Limb (tissue), 2 donors: ENCODE measurements at regions not wholly inside any gene's neighbourhood (a gene's known extent, or its start where the extent isn't known, plus 50 kb on each side); places are given as distances from the start of the nearest gene placed in this dataset.
"Not testable (repeated sequence)": the region's sequence is repeated elsewhere in the genome, so short reads cannot be mapped to it uniquely, and the experiment has no call there.

Experiments
- DNase-seq, 2 donors: peaks; one replicate each; pipeline ENCODE4 v3.0.0-alpha.2; 2016; ENCODE audit errors: extremely low spot score in 2 of 2

DNA sequence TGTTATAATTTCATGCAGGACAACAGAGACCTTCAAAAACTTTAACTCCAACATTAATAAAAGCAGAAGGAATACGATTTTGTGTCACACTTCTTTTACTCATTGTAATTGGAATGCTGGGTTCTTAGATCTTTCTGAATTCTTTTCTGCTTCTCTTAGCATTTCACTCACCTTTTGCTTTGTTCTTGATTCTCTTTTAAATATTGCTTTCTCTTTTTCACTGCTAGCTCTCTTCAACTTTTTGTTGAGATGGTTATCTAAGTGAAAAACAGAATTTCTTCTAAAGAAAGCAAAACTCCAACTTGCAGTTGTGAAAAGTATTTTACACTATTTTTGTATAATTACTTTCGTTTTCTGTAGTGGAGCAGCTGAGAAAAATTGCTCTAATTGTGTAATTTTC, 212.6 kb upstream of the KIF2A start:
- no peak for DNase-seq

DNA sequence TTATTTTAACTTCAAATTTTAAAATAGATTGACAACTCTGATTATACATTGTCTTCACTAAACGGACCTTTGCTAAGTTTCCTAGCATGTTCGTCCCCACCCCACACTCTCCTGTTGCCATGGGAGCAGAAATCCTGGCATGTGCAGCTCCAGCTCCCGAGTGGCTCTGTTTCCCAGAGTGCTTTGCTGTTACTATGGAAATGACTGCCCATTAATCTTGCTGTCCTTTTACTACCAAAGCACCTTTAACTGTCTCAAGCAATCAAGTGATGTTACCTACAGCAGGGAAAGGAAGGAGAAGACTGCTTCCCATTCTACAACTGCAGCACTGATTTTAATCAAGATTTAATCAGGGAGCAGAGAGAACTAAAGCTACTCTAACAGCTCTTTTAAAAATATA, 212.0 kb upstream of the KIF2A start:
- DNase-seq: peak in 1 of 2 donors; percentile 57

DNA sequence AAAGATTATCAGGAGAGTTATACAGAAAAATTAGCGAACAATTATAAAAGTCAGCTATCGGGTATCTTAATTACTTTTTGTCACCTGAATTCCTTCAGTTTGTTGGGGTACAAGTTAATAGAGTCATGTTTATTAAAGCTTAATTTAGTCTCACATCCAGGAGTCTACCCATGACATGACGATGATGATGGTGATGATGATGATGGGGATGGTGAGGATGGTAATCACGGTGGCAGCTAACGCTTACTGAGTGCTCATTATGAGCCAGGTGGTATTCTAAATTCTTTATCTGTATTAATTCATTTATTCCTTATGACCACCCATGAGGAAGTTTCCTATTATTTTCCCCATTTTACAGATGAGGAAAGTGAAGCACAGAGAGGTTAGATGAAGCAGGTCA, 208.6 kb upstream of the KIF2A start:
- no peak for DNase-seq

DNA sequence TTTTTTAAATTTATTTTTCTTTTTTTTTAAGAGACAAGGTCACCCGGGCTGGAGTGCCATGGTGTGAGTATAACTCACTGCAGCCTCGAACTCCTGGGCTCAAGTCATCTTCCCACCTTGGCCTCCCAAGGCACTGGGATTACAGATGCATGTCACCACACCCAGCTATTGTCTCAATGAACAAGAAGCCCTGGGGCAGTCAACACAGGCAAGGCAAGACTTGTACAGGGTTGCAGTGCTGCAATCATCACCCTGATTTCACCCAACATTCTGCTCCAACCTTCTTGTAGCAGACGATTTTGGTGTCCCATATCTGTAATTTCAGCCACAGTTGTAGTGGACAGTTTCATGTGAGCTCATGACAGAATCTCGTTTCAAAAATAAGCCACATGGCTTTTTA, 205.8 kb upstream of the KIF2A start:
- DNase-seq: no peak

DNA sequence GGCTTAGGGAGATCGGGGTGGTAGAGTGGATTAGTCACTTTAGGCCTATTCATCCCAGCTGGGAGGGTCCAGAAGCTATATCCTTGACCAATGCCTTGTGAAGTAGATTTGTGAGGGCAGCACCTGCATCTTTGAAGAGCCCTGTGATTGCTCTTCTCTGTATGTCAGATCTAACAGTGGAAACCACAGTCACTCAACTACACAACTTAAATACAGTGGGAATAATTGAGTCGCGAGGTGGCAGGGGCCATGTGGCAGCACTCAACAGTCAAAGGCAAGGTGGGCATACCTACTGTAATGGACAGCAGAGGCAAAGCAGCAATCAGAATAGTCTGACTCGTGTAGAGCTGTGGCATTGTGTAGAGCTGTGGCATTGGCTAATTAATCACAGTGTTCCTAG, 202.1 kb upstream of the KIF2A start:
- not testable (repeated sequence) for DNase-seq

DNA sequence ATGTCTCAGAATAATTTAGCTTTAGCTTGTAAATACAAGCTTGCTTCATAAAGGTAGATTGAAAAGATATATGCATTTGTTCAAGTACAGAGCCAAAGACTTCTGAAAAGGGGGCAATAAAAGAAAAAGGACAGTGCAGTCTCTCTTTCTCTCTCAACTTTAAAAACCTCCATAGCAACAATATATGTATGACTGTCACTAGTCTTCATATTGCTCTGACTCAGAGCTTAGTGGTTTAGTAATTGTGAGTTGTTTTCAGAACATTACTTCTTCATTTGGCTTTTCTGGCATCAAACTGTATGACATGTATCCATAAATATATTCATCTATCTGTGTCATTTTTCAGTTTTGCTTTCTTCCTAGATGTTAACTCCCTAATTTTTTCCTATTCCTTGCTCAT, 194.6 kb upstream of the KIF2A start:
- DNase-seq: no peak

DNA sequence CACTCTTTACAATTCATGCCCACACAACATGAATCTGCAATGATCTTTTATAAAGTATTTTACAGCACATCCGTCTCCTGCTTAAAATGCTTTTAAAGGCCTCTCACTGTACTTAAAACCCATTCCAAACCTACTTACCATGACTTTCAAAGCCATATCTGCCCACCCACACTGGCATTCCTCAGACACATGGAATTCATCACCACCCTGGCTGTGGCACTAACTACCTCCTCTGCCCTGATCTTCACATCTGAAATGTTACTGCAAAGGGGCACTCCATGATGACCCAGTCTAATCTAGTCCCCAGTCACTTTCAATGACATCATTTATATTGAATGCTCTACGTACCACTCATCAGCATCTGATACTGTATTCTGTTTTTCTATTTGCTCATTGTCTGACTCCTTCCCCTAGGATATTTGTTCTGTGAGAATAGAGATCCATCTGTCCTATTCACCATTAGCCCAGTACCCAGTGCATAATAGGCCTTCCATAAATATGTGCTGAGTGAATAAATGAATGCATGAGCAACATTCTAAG, 193.2 kb upstream of the KIF2A start:
- no peak for DNase-seq

DNA sequence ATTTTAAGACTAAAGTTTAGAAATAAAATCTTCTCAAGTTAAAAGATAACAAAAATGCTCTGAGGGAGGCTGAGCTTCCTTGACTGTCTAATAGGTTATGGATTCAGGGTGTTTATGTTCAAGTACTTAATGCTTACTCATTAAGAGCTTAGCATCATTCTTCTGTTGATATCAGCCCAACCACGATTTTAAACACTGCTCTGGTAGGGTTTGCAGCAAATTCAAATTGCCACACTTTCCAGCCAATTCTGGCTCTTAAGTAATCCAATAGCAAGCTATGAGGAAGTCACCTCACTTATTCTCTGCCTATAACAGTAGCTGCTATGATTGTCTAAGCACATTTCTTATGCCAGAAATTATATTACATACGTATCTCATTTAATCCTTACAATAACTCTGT, 191.0 kb upstream of the KIF2A start:
- DNase-seq: no peak

DNA sequence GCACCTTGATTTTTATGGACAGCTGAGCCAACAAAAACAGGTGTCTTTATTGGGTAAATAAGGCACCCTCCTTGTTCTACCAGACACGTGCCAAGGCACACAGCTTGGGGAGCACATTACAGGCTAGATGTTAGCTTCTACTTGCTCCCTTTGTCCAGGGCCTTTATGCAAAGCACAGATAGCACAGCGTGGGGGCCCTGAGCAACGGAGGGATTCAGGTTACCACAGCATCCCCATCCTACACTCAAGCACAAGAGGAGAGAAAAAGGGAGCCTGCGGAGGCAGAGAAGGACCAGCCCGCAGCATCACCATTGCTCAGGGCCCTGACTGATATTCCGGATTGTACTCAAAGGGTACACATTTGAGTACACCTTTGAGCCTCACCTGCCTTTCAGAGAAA, 181.7 kb upstream of the KIF2A start:
- no peak for DNase-seq

DNA sequence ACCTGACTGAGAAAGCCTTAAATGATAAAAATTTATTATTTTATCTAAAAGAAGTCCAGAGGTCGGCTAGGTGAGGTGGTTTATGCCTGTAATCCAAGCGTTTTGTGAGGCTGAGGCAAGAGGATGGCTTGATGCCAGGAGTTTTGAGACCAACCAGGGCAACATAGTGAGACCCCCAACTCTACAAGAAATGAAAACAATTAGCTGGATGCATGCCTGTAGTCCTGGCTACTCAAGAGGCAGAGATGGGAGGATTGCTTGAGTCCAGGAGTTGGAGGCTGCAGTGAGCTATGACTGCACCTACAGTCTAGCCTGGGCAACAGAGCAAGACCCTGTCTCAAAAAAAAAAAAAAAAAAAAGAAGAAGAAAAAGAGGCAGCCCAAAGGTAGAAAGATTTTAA, 179.9 kb upstream of the KIF2A start:
- DNase-seq: no peak

DNA sequence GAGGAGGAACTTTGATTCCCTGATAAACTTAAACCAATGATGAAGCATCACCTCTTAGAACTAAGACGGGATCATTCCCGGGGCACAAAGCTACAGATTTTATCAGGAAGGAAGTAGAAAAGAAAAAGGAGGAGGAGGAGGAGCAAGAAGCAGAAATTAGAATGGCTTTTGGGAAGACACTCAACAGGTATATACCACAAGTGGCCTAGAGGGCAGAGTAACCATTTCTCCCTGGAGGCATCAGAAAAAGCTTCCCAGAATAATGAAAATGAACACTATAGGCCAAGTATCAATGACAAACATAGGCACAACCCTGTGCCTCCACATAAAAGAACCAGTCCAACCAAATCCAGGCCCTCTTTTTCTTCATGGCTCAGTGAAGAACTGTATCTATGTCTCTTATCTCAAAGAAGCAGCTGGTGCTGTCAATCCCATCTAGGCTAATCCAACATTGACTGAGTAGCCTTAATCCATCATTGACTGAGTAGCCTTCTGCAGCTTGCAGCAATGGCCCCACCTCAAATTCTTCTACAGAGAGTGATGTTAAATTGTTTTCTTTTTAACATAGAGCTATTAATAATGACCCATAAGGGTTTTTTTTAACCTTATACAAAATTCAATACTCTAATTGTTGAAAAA, 178.8 kb upstream of the KIF2A start:
- DNase-seq: no peak

DNA sequence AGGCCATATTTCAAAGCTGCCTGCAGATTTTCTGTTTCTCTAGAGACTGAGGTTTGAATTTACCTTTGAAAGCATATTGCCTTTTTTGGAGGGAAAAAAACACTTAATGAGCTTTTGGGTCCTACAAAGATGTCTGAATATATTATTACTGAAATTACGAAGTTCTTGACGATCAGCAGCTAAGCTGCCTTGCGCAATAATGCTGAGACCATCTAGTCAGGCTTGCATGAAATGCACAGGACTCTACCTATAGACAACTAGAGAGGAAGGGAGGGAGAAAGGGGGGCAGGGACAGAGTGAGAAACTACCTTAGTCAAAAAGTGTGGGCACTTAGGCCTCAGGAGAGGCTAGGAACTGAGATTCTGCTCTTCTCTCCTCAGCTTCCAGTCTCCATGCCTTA, 175.9 kb upstream of the KIF2A start:
- DNase-seq: no peak

DNA sequence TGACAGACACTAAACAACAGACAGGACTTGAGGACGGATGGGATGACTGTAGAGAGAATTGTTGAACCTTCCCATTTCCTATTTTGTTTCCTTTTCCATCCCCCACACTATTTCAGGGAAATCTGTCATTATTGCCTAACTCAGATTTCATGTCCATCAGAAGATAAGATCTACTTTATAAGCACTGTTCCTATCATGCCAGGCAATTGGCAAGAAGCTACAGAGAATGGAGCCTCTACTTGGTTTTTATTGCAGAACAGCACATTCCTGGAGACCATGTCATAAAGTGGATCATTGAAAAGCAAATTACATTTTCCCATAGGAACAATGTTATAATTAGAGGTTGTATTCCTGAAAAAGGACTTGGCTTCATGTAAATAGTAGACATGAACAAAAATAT, 173.7 kb upstream of the KIF2A start:
- no peak for DNase-seq

DNA sequence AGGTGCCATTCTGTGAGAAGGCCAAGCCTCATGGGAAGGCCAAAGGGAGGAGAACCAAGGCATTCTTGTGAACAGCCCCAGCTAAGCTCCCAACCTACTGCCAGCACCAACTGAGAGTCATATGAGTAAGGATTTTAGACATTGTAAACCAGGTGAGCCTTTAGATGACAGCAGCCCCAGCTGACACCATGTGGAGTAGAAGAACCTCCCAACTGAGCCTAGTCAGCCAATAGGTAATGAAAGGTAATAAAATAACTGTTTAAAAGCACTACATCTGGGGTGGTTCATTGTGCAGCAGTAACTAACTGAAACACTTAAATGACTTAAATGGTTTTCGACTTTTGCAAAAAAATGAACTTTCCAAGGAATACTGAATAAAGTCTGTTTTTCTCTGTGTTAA, 172.6 kb upstream of the KIF2A start:
- no peak for DNase-seq

DNA sequence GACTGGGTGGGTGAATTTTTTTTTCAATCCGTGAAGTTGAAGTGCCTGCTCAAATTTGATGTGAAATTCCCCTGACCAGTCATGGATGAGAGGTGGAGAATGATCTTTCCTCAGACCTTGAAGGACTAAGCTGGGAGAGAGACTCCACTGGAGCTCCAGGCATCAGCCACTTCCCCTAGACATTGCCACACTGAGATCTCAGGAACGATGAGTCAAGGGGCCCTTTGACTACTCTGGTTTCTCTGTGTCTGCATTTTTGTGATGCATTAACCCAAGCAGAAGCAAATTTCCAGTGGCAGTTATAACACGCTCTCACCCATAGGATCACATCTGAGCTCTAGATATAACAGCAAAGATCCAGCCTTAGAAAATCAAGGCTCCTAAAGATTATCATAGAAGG, 171.2 kb upstream of the KIF2A start:
- DNase-seq: no peak

DNA sequence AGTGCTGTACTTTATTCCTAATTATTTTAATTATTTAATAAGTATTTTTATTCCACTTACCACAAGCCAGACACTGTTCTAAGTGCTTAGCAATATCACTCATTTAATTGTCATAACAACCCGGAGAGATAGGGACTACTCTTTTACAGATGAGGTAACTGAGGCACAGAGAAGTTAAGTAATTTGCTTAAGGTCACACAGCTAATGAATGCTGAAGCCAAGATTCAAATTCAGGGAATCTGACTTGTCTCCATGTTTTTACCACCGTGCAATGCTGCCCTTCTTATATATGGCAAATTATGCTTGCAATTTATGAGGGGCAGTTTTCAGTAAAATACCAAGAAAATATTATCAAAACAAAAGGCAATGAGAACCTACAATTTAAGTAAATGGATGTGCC, 168.4 kb upstream of the KIF2A start:
- no peak for DNase-seq

DNA sequence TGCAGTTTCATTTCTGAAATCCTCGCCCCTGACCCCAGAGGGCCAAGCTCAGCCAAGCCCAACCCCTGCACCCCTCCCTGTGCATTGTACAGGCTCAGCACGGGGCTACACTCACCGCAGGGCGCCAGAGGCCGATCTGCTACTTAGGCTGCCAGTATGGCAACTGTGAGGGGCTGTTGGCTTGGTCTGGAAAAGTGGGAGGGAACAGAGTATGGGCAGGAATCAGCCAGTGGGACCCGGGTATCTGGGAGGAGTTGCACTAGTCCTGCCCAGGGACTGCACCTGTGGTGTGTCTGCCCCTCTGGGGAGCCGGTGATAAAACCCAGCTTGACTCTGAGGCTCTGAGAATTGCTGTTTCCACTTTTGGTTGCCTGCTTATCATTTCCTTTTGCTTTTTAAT, 167.4 kb upstream of the KIF2A start:
- no peak for DNase-seq

DNA sequence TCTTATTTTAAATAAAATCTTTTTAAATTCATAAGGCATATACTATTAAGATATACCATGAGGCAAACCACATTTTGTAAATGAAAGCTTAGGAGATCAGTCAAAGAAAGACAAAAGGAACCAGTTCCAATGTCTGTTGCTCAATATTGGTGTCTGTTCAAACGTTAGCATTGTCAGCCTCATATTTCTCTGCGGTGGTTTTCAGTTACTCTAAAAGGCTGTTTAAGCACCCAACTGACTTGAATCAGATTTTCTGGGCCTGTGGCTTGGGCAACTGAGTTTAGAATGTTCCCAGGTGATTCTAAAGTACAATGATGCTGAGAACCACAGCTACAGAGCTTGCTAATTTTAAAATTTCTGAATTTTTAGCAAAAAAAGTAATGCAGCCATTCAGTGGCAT, 166.3 kb upstream of the KIF2A start:
- no peak for DNase-seq

DNA sequence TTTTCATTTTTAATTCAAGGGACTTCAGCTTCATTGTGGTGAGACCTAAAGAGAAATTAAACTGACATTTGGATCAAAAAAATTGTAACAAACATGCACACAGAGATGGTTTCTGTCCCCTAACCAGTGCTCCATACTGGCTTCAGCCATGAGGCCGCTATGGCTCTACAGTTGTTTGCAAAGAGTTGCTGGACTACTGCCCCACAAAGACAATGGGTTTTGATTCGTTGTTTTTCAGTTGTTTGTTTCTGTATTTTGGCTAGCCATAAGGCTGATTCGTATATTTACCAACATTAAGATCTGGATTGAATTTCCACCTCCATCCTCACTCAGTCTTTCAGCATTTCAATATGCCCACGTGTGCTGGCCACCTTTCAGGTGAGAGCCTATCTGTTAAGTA, 163.7 kb upstream of the KIF2A start:
- DNase-seq: no peak

DNA sequence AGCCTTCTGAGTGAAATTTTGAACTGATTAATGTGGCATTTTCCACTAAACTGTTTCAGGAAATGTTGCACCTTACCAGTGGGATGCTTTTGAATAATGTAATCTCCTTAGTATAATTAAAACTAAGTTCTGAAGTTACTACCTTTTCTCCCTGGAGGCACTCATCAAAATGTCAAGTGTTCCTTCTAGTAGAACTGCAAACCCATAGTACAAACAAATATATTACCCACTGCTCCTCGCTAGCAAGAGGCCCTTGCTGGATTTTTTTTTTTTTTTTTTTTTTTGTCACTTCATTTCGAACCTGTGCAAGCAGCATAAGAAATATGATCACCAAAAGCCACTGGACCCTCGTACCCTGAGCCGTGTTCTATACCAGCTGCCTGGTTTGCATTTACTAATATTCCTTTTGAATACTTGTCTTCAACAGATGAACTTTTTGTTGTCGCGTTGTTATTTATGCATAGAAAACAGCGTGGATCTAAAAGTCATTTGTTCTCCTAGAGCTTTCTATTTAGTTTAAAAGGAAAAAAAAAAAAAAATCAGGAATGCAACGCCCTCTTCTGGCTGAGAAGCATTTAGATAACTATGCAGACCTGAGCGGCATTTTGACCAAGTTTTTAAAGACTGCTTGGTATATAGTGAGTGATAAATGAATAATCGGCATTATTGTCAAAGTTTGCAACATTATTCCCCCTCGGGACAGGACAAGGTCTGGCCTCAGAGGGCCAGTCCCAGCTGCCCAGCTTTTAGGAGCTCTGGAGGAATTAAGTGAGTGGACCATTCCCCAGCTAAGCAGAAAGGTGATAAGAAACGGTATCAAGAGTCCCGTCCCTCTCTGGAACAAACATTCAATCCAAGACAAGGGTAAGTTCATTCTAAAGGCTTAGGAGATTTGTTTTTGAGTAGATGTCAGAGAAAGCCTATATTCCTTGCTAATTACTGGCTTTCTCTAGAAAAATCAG, 162.5 kb upstream of the KIF2A start:
- DNase-seq: peak in 1 of 2 donors; percentile 12

DNA sequence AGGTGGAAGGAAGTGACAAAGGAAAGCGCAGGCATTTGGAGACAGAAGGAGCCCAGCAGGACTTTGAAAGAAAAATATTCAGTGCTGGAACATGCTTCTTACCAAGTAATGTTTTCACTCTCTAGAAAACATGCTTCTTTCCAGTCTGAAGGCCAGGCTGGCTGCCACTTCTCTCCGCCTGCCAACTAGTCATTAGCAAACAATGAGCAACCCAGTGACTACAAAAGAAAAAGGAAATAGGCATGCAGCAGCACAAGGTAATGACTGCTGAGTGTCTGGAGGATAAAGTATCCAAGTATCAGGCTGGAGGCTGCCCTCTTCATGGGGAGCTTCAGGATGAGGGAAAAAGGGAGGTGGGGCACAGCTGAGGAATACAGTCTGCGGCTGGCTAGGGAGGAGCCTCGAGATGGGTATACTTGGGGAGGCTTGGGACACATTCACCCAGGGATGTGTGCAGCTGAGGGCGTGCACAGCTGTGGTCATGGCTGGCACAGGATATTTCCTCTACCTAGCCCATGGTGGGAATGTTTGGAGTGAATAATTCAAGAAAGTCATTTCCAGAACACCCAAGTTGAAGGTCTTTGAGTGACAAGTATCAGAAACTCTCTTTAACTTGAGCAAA, 161.5 kb upstream of the KIF2A start:
- no peak for DNase-seq

DNA sequence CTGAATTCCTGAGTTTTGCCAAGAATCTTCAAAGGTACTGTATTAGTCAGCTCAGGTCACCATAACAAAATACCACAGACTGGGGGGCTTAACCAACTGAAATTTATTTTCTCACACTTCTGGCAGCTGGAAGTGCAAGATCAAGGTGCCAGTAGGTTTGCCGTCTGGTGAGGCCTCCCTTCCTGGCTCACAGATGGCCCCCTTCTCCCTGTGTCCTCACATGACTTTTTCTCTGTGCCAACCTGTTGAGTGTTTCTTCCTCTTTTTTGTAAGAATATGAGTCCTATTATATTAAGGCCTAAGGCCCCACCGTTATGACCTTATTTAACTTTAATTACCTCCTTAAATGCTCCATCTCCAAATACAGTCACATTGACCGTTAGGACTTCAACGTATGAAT, 156.1 kb upstream of the KIF2A start:
- DNase-seq: no peak
